Glutamatergic neuron (in vitro differentiated cells): ENCODE measurements at regions not wholly inside any gene's neighbourhood (a gene's known extent, or its start where the extent isn't known, plus 50 kb on each side); places are given as distances from the start of the nearest gene placed in this dataset.

Experiments
- DNase-seq: peaks from one replicate; pipeline ENCODE4 v3.0.0; 2022
- H3K27ac Mint-ChIP-seq: one replicate; pipeline ENCODE4 v1.8.0; 2020; ENCODE audit warnings: mild to moderate bottlenecking, mixed read lengths, inconsistent platforms; ENCODE audit not compliant: unreplicated experiment
- H3K27me3 Mint-ChIP-seq: one replicate; pipeline ENCODE4 v1.8.0; 2020; ENCODE audit warnings: mild to moderate bottlenecking, moderate library complexity, mixed read lengths, inconsistent platforms; ENCODE audit not compliant: unreplicated experiment
- H3K36me3 Mint-ChIP-seq: one replicate; pipeline ENCODE4 v1.8.0; 2020; ENCODE audit warnings: mild to moderate bottlenecking, mixed read lengths, inconsistent platforms; ENCODE audit not compliant: unreplicated experiment
- H3K4me1 Mint-ChIP-seq: one replicate; pipeline ENCODE4 v1.8.0; 2020; ENCODE audit warnings: mild to moderate bottlenecking, low read depth, mixed read lengths, inconsistent platforms; ENCODE audit not compliant: unreplicated experiment
- H3K4me3 Mint-ChIP-seq: one replicate; pipeline ENCODE4 v1.8.0; 2020; ENCODE audit warnings: mild to moderate bottlenecking, mixed read lengths, inconsistent platforms; ENCODE audit not compliant: unreplicated experiment
- H3K9me3 Mint-ChIP-seq: one replicate; pipeline ENCODE4 v1.8.0; 2020; ENCODE audit warnings: mild to moderate bottlenecking, moderate library complexity, mixed read lengths, inconsistent platforms; ENCODE audit not compliant: unreplicated experiment
- CTCF ChIP-seq: fragments of 200-600 bp; sonication (generic); IDR thresholded peaks from one replicate; pipeline ENCODE4 v1.5.0; 2021; ENCODE audit not compliant: partially characterized antibody, unreplicated experiment

- Mint-ChIP-seq H3K9me3 (peaks cover 3% of the 10 kb centered on the region), H3K4me1 (no peaks in the 10 kb centered on the region), H3K27ac (no peak overlapping the region), H3K27me3 (peaks cover 1% of the 10 kb centered on the region), H3K4me3 (no peak overlapping the region), H3K36me3 (peaks cover 10% of the 10 kb centered on the region)
- no peak for DNase-seq
- TF ChIP-seq CTCF, result no peak
Measured at GRCh38 chr19:32097620-32098019, 247.8 kb upstream of the ZNF507 start.

GRCh38 chr19:32098968-32099367 is 246.4 kb upstream of the ZNF507 start:
- Mint-ChIP-seq H3K27ac (no peak overlapping the region), H3K27me3 (peaks cover 1% of the 10 kb centered on the region), H3K4me1 (no peaks in the 10 kb centered on the region), H3K4me3 (no peak overlapping the region), H3K36me3 (peaks cover 10% of the 10 kb centered on the region), H3K9me3 (peaks cover 3% of the 10 kb centered on the region)
- DNase-seq, result no peak
- no peak for TF ChIP-seq CTCF

GRCh38 chr19:32101206-32101605 is 244.2 kb upstream of the ZNF507 start:
- Mint-ChIP-seq H3K9me3 (peaks cover 2% of the 10 kb centered on the region), H3K36me3 (peaks cover 10% of the 10 kb centered on the region)

GRCh38 chr19:32103541-32103940 is 241.9 kb upstream of the ZNF507 start:
- H3K27ac Mint-ChIP-seq, result no peak overlapping the region
- H3K4me1 Mint-ChIP-seq, result no peaks in the 10 kb centered on the region
- peaks cover 1% of the 10 kb centered on the region for H3K27me3 Mint-ChIP-seq
- peaks cover 15% of the 10 kb centered on the region for H3K36me3 Mint-ChIP-seq
- no peak for DNase-seq
- peaks cover 2% of the 10 kb centered on the region for H3K9me3 Mint-ChIP-seq
- H3K4me3 Mint-ChIP-seq, result no peak overlapping the region
- no peak for TF ChIP-seq CTCF

More at GRCh38 chr19:32101206-32101605, 244.2 kb upstream of the ZNF507 start:
- H3K27ac Mint-ChIP-seq, result no peak overlapping the region
- peaks cover 1% of the 10 kb centered on the region for H3K27me3 Mint-ChIP-seq
- TF ChIP-seq CTCF, result no peak
- no peaks in the 10 kb centered on the region for H3K4me1 Mint-ChIP-seq
- DNase-seq, result no peak
- H3K4me3 Mint-ChIP-seq, result no peak overlapping the region

GRCh38 chr19:32104153-32104849 is 241.1 kb upstream of the ZNF507 start:
- no peak for TF ChIP-seq CTCF
- H3K27ac Mint-ChIP-seq, result no peak overlapping the region

More at GRCh38 chr19:32104153-32104849, 241.1 kb upstream of the ZNF507 start:
- Mint-ChIP-seq H3K36me3 (peaks cover 15% of the 10 kb centered on the region), H3K9me3 (peaks cover 2% of the 10 kb centered on the region), H3K4me3 (no peak overlapping the region), H3K4me1 (no peaks in the 10 kb centered on the region), H3K27me3 (peaks cover 1% of the 10 kb centered on the region)
- no peak for DNase-seq
